ENCODE measurements at regions not wholly inside any gene's neighbourhood (a gene's known extent, or its start where the extent isn't known, plus 50 kb on each side); places are given as distances from the start of the nearest gene placed in this dataset.

DNA sequence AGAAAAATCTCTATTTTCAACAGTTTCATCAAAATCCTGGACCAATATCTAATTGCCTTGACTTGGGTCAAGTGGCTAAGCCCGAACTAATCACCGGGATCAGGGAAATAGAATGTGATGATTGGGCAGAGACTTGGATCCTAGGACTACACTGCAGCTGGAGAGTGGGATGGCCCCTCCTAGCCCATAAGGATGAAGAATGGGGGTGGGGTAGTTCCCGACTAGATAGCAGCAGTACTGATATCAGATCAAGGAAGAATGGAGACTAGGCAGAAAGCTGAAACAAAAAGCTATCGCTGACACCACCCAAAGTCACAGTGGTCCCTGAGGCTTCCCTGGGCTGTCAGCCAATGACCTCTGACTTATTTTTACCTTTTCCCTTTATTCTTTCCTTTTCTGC lies 160.4 kb upstream of the PHYHIPL start:
- POLR2A ChIA-PET, result no interaction called here
- no peak for DNase-seq (ENCODE audit: extremely low spot score)
- CTCF ChIA-PET, result interaction anchor here (0.7 kb wide), 1 partner anchor 814 kb away, joined by 3 read pairs; no protein-coding TSS in a partner anchor

GRCh38 chr10:59018977-59019376 lies 157.5 kb upstream of the PHYHIPL start:
- CTCF ChIA-PET, result no interaction called here
- TF ChIP-seq FOXA1 (IDR thresholded peaks at IDR 0.05), result no peak
- no peak for TF ChIP-seq SP1 (IDR thresholded peaks at IDR 0.05)
- POLR2A ChIA-PET, result no interaction called here
- DNase-seq (ENCODE audit: extremely low spot score), result no peak

More for the DNA sequence above, 160.4 kb upstream of the PHYHIPL start:
- no peak for TF ChIP-seq HDGF (IDR thresholded peaks at IDR 0.05; ENCODE audit: borderline replicate concordance)
- TF ChIP-seq NFRKB (IDR thresholded peaks at IDR 0.05), result no peak
- no peak for TF ChIP-seq ARNT (IDR thresholded peaks at IDR 0.05)
- no peak for TF ChIP-seq CTBP1 (IDR thresholded peaks at IDR 0.05; ENCODE audit: borderline replicate concordance)
- no peak for TF ChIP-seq ZNF384 (IDR thresholded peaks at IDR 0.05)
- TF ChIP-seq BHLHE40 (IDR thresholded peaks at IDR 0.05; ENCODE audit: borderline replicate concordance), result no peak
- no peak for TF ChIP-seq TARDBP (IDR thresholded peaks at IDR 0.05)
- TF ChIP-seq ELF4 (IDR thresholded peaks at IDR 0.05), result no peak
- TF ChIP-seq SP1 (IDR thresholded peaks at IDR 0.05), result no peak
- no peak for TF ChIP-seq FOXK2 (IDR thresholded peaks at IDR 0.05)
- TF ChIP-seq SUZ12 (IDR thresholded peaks at IDR 0.05), result no peak
- TF ChIP-seq LEF1 (IDR thresholded peaks at IDR 0.05; ENCODE audit: borderline replicate concordance), result no peak
- TF ChIP-seq FOXA1 (IDR thresholded peaks at IDR 0.05), result no peak
- no peak for TF ChIP-seq FOXM1 (IDR thresholded peaks at IDR 0.05; ENCODE audit: borderline replicate concordance)
- TF ChIP-seq, protein P1, sequence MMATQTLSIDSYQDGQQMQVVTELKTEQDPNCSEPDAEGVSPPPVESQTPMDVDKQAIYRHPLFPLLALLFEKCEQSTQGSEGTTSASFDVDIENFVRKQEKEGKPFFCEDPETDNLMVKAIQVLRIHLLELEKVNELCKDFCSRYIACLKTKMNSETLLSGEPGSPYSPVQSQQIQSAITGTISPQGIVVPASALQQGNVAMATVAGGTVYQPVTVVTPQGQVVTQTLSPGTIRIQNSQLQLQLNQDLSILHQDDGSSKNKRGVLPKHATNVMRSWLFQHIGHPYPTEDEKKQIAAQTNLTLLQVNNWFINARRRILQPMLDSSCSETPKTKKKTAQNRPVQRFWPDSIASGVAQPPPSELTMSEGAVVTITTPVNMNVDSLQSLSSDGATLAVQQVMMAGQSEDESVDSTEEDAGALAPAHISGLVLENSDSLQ (IDR thresholded peaks at IDR 0.05), result no peak
- no peak for TF ChIP-seq L3MBTL2 (conservative IDR thresholded peaks at IDR 0.05)

DNA sequence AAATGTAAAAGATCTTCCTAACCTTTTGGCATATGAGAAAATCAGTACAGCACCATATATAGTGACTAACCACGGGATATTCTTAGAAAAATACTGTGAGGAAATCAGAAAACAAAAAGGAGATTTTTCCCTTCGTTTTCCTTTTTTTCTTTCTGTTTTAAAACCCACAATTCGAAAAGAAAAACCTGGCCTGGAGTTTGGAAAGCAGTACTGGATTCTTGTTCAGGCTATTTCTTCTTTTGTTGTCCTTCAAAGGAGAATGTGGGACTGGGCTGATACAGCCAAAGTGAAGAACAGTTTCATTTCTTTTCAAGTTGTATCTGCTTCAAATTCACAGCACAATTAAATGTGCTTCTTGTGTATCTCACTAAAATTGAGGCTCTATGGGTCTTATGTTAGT lies 156.8 kb upstream of the PHYHIPL start:
- TF ChIP-seq SP1 (IDR thresholded peaks at IDR 0.05) (no peak), ARNT (IDR thresholded peaks at IDR 0.05) (no peak), FOXK2 (IDR thresholded peaks at IDR 0.05) (no peak), BHLHE40 (IDR thresholded peaks at IDR 0.05; ENCODE audit: borderline replicate concordance) (no peak), FOXM1 (IDR thresholded peaks at IDR 0.05; ENCODE audit: borderline replicate concordance) (no peak), LEF1 (IDR thresholded peaks at IDR 0.05; ENCODE audit: borderline replicate concordance) (no peak), FOXA1 (IDR thresholded peaks at IDR 0.05) (no peak), NFRKB (IDR thresholded peaks at IDR 0.05) (no peak), ZNF384 (IDR thresholded peaks at IDR 0.05) (no peak), L3MBTL2 (conservative IDR thresholded peaks at IDR 0.05) (no peak), TARDBP (IDR thresholded peaks at IDR 0.05) (no peak), CTBP1 (IDR thresholded peaks at IDR 0.05; ENCODE audit: borderline replicate concordance) (no peak), ELF4 (IDR thresholded peaks at IDR 0.05) (no peak), SUZ12 (IDR thresholded peaks at IDR 0.05) (no peak), HDGF (IDR thresholded peaks at IDR 0.05; ENCODE audit: borderline replicate concordance) (no peak)
- TF ChIP-seq, protein P1 (IDR thresholded peaks at IDR 0.05), result no peak
- CTCF ChIA-PET, result no interaction called here
- POLR2A ChIA-PET, result no interaction called here
- DNase-seq (ENCODE audit: extremely low spot score), result no peak

GRCh38 chr10:59020502-59020901 lies 155.9 kb upstream of the PHYHIPL start:
- TF ChIP-seq FOXM1 (IDR thresholded peaks at IDR 0.05; ENCODE audit: borderline replicate concordance) (no peak), BHLHE40 (IDR thresholded peaks at IDR 0.05; ENCODE audit: borderline replicate concordance) (no peak), ELF4 (IDR thresholded peaks at IDR 0.05) (no peak), FOXA1 (IDR thresholded peaks at IDR 0.05) (no peak), NFRKB (IDR thresholded peaks at IDR 0.05) (no peak), SUZ12 (IDR thresholded peaks at IDR 0.05) (no peak), ARNT (IDR thresholded peaks at IDR 0.05) (no peak), L3MBTL2 (conservative IDR thresholded peaks at IDR 0.05) (no peak), FOXK2 (IDR thresholded peaks at IDR 0.05) (no peak), HDGF (IDR thresholded peaks at IDR 0.05; ENCODE audit: borderline replicate concordance) (no peak)
- TF ChIP-seq, protein P1 (IDR thresholded peaks at IDR 0.05), result no peak
- no peak for DNase-seq (ENCODE audit: extremely low spot score)
- POLR2A ChIA-PET, result no interaction called here
- CTCF ChIA-PET, result no interaction called here

DNA sequence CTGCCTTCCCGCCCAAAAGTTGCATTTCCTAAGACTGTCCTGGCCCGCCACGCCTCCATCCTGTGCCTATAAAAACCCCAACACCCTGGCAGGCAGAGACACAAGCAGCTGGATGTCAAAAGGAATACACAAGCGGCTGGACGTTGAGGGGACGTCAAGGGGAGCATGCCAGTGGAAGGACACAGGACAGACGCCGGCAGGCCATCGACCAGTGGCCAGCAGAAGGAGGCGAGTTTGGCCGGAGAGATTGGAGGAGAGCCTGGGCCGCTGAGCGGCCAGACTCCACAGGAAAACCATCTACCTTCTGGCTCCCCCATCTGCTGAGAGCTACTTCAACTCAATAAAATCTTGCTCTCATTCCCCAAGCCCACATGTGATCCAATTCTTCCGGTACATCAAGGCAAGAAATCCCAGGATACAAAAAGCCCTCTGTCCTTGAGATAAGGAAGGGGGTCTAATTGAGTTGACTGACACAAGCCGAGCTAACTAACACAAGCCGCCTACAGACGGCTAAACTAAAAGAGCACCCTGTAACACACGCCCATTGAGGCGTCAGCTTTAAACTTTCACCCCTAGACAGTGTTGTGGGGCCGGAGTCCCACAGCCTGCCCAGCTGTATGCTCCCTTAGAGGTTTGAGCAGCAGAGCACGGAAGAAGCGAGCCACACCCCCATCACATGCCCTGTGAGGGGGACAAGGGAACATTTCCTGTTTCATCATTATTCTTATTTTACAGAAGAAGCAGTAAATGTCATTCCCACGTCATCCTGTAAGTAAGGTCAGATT lies 150.3 kb upstream of the PHYHIPL start:
- DNase-seq (ENCODE audit: extremely low spot score), result no peak
- ChIA-PET CTCF (no interaction called here), POLR2A (no interaction called here)
- TF ChIP-seq SUZ12 (IDR thresholded peaks at IDR 0.05), result no peak
- TF ChIP-seq FOXK2 (IDR thresholded peaks at IDR 0.05), result no peak
- no peak for TF ChIP-seq ELF4 (IDR thresholded peaks at IDR 0.05)
- no peak for TF ChIP-seq HDGF (IDR thresholded peaks at IDR 0.05; ENCODE audit: borderline replicate concordance)
- no peak for TF ChIP-seq L3MBTL2 (conservative IDR thresholded peaks at IDR 0.05)
- no peak for TF ChIP-seq NFRKB (IDR thresholded peaks at IDR 0.05)
- TF ChIP-seq ZNF384 (IDR thresholded peaks at IDR 0.05), result no peak
- TF ChIP-seq FOXM1 (IDR thresholded peaks at IDR 0.05; ENCODE audit: borderline replicate concordance), result no peak

DNA sequence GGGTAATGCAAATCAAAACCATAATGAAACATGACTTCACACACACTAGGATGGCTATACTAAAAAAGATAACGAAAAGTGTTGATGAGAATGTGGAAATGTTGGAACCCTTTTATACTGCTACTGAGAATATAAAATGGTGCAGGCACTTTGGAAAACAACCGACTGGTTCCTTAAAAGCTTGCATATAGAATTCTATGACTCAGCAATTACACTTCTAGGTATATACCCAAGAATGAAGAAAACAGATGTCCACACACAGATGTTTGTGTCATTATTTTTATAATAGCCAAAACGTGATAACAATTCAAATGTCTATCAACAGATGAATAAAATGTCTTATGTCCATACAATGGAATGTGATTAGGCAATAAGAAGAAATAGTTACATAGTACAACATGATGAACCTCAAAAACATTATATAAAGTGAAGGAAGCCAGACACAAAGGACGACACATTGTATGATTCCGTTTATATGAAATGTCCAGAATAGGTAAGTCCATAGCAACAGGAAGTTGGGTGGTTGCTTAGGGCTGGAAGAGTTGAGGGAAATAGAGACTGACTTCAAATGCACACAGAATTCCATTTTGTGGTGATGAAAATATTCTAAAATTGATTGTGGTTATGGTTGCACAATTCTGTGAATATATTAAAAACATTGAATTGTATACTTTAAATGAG lies 148.3 kb upstream of the PHYHIPL start:
- ChIA-PET CTCF (no interaction called here), POLR2A (no interaction called here)
- no peak for DNase-seq (ENCODE audit: extremely low spot score)
- TF ChIP-seq TARDBP (IDR thresholded peaks at IDR 0.05), result no peak
- TF ChIP-seq FOXM1 (IDR thresholded peaks at IDR 0.05; ENCODE audit: borderline replicate concordance), result no peak
- TF ChIP-seq L3MBTL2 (conservative IDR thresholded peaks at IDR 0.05), result no peak
- no peak for TF ChIP-seq FOXK2 (IDR thresholded peaks at IDR 0.05)
- no peak for TF ChIP-seq FOXA1 (IDR thresholded peaks at IDR 0.05)
- TF ChIP-seq ELF4 (IDR thresholded peaks at IDR 0.05), result no peak
- TF ChIP-seq SP1 (IDR thresholded peaks at IDR 0.05), result no peak
- TF ChIP-seq CTBP1 (IDR thresholded peaks at IDR 0.05; ENCODE audit: borderline replicate concordance), result no peak
- no peak for TF ChIP-seq ARNT (IDR thresholded peaks at IDR 0.05)
- no peak for TF ChIP-seq BHLHE40 (IDR thresholded peaks at IDR 0.05; ENCODE audit: borderline replicate concordance)
- TF ChIP-seq ZNF384 (IDR thresholded peaks at IDR 0.05), result no peak
- TF ChIP-seq, protein P1 (IDR thresholded peaks at IDR 0.05), result no peak
- TF ChIP-seq NFRKB (IDR thresholded peaks at IDR 0.05), result no peak
- no peak for TF ChIP-seq SUZ12 (IDR thresholded peaks at IDR 0.05)
- TF ChIP-seq HDGF (IDR thresholded peaks at IDR 0.05; ENCODE audit: borderline replicate concordance), result no peak
- TF ChIP-seq LEF1 (IDR thresholded peaks at IDR 0.05; ENCODE audit: borderline replicate concordance), result no peak
